HG02642 (cell line): ENCODE measurements at regions not wholly inside any gene's neighbourhood (a gene's known extent, or its start where the extent isn't known, plus 50 kb on each side); places are given as distances from the start of the nearest gene placed in this dataset.
A peak's percentile ranks its signal among the peaks of the same experiment; 100 is the strongest.

ENCODE experiments used
- ATAC-seq: cut with Tn5 transposase; IDR thresholded peaks from one replicate; pipeline ENCODE4 v1.9.1; 2021; ENCODE audit warnings: mild to moderate bottlenecking; ENCODE audit not compliant: unreplicated experiment, poor library complexity

DNA sequence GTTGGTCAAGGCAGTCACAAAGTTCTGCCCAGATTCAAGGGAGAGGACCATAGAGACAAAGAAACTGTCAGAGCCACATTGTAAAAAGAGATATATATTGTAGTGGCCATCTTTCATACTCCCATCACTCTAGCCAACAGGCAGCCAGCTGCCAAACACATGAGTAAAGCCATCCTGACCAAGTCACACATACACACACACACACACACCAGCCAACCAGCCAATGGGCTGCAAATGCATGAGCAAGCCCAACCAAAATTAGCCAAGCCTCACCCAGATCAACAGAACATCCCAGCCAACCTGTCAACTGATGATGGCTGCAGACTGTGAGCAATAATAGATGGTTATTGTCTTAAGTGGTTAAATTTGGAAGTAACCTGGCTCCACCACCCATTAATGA, 120.7 kb downstream of the SEC16B start:
- ATAC-seq, result no peak

DNA sequence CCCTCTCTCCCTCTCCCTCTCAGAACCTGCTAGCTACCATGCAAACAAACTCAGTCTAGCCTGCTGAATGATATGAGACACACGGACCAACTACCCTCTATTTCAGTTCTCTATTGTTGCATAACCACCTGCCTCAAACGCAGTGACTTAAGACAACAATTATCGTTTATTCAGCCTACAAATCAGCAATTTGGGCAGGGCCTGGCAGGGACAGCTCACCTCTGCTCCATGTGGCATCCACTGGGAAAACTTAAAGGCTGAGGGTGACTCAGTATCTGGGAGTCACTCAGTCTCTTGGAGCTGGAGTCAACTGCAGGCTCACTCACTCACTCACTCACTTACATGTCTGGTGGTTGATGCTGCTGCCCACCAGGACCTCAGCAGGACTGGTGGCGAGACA, 121.3 kb downstream of the SEC16B start:
- ATAC-seq, result no peak

DNA sequence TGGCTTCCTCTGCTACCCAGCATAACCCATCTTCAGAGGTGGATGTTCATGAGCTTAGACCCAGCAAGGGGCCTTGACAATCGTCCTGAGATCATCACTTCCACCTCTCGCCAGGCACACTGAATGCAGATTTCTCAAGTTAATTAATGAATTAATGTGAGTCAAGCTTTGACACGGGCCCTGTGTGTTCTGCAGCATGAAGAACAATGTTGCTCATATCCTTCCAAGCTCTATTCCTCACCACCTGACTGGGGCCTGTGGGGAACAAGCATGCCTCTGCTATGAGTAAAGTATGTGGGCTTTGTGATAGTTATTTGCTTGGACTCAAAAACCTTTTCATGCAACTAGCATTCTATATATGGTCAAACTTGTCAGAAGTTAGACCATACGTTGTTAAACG, 122.0 kb downstream of the SEC16B start:
- no peak for ATAC-seq

DNA sequence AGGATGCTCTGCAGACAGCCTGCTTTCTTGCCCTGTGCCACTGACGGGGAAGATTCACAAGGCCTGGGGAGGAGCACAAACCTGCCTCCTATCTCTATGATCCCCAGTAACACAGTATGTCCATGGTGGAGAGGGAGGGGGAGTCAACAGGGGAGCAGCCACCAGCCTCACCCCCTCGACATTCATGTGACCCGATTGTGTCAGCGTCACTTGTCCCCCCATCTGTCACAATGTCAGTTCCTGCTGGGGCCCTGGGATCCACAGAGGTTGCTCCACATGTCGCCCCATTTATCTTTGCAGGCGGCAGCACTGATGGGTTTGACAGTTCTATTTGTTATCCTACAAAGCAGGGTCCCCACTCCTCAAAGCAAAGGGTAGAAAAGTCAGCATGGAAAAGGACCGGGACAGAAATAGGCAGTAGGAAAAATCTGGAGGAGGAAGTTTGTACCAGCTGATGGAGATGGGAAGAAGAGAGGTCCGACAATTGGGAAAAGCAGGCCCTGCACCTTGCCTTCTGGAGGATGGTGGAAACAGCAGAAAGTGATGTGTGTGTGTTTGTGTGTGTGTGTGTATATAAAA, 130.9 kb downstream of the SEC16B start:
- no peak for ATAC-seq

DNA sequence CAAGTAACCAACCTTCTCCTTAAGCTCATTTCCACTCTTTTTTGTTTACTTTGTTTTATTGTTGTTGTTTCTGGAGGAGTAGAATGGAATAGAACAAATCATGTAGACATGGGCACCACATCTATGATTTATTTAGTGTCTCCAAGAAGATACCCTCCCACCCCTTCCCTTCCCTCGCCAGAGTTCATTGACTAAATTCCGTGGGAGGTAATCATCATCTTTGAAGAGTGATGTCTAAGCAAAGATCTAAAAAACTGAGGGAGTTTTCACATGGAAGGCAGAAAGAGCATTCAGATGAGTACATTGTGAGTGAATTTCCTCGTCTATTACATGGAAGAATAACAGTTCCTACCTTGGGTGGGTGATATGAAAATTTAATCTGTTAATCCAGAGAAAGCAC, 136.2 kb downstream of the SEC16B start:
- ATAC-seq, result no peak

GRCh38 chr1:177830531-177831135, 139.2 kb downstream of the SEC16B start:
- no peak for ATAC-seq

DNA sequence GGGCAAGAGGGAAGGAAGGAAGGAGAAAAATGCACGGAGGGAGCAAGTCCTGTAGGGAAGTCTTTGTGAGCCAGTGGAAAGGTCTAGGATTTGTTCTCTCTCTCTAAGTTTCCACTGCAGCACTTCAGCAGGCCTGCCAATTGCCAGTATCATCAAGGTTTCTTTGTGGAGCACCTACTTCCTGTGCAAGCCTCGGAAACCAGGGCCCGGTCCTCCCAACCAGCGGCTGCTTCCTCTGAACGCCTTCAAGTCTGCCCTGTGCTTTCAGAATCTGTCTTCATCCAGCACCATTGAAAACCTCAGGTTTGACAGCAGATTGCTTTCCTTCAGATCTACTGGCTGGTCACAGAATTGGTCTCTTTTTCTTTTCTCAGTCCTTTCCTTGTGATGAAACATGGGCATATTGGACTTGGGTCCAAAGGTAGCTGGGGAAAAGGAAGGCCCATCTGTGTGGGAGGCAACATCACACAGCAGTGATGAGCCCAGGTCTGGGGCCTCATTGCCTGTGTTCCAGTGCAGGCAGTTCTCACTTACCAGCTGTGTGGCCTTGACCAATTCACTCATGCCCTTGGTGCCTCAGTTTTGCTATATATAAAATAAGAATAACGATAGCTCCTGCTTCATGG, 144.5 kb downstream of the SEC16B start:
- peak; percentile 55 for ATAC-seq

DNA sequence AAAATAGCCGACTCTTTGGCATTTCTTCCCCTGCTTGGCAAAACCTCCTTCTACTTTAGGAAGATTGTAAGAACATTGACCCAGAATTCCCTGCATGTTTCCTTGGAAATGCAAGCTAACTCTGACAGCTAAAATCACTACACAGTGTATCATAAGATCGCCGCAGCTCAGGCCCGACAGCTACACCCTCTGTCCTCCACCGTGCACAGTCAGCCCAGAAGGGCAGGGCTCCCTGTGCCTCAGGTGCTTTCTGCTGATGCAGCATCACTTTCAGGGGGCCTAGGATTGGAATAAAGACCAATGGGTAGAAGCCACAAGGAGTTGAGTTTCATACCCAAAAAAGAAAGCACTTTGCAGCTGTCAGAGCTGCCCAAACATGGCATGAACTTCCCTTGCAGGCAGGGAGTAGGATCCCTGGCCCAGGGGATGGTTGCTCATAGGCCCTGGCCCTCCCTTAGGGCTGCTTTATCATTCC, 145.3 kb downstream of the SEC16B start:
- peak; percentile 57 for ATAC-seq

DNA sequence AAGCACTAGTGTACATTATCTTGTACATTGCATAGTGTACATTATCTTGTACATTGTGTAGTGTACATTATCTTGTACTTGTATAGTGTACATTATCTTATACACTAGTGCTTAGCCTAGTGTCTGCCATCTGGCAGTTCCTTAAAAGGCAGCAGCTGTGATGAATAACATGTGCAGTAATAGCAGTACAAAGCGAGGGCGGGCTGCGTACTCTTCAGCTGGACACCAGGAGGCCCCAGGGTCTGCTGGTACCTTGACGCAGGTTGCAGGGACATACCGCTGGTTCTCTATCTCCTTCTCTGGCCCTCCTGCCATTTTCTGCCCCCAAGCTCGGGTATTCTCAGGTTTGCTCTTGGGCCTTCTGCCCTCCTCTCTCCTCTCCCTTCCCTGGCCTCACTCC, 149.6 kb downstream of the SEC16B start:
- ATAC-seq, result no peak

DNA sequence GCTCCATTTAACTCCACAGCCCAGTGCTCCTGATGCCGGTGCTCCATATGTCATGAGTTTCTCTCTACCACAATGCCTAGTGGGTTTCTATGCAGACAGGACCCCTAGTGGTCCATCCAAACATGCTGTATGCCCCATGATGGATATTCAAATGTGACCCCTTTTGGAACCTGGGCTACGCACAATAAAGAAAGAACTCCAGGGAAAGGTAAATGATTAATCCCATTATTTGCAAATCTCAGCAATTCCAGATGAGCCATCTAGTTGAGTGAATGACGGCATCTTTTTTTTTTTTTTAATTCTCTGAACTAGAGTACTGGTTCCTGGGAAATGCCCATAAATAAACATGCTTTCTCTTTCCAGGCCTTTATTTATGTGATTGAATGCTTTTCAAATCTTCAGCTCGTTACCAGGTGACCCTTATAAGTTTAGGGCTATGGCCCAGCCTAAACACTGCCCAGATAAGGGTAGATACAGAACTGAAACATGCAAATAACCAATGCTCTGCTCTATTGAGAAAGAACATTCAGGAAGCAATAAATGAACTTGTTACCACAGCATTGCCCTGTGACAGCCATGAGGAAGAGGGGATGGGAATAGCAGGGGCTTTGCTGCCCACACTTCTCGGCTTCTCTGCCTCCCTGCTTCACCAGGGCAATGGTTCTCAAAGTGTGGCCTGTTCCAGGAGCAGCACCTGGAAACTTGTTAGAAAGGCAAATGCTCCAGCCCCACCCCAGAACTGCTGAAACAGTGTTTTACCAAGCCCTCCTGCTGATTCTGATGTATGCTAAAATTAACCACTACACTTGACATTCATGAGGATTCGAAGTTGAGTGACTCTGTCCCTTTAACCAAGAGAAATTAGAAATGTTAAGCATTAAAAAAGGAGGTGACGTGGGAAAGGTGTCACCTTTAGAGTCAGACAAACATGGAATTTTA, 151.7 kb downstream of the SEC16B start:
- ATAC-seq, result peak; percentile 97

GRCh38 chr1:177812650-177813049, 157.2 kb downstream of the SEC16B start:
- no peak for ATAC-seq

DNA sequence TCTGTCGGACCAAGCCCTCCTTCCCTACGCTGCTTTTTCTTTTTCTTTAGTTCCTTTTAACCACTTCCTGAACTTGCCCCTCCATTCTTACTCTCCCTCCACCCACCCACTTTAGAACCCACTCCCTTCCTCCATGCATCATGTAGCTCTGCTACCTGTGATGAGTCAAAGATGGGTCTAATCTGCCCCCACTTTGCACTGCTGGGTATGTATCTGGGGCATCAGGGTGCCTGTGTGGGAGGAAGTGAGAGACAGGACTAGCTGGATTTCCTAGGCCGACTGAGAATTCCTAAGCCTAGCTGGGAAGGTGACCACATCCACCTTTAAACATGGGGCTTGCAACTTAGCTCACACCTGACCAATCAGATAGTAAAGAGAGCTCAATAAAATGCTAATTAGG, 157.7 kb downstream of the SEC16B start:
- no peak for ATAC-seq

- ATAC-seq, result no peak
These were observed 158.4 kb downstream of the SEC16B start for GRCh38 chr1:177811429-177811828.

GRCh38 chr1:177809819-177810218, 160.0 kb downstream of the SEC16B start:
- ATAC-seq, result peak; percentile 91

DNA sequence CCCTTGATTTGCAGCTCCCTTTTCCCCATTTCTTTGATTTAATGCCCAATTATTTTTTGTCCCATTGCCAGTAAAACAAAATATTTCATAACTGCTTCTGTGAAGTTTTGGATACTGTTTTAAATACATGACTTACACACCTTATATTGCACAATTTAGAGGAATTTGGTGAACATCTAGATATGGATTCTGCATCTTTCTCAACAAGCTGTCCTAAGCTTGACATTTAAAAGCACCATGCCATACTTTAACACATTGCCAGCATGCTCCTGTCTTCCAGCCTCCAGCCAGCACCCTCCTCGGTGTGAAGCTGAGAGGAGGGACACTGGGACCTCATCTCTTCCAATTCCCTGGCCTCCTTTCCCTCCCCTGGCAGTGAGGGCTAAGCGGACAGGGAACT, 167.6 kb downstream of the SEC16B start:
- ATAC-seq, result no peak

DNA sequence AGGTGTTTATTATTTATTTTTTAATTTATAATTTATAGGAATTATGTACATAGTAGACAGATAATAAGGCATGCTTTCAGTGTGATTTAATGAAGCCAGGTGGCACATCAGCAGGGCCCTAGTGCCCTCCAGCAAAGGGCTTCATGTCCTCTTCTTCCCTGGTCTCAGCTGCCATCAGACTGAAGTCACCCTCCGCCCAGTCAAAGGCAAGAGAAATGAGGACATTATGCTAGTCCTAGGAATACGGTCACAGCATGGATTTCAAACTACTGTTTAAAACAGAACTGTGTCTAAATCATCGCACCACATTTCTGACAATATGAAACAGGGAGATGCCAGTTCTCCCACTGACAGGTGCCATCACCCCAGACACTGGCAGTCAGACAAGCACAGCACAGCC, 168.1 kb downstream of the SEC16B start:
- no peak for ATAC-seq

DNA sequence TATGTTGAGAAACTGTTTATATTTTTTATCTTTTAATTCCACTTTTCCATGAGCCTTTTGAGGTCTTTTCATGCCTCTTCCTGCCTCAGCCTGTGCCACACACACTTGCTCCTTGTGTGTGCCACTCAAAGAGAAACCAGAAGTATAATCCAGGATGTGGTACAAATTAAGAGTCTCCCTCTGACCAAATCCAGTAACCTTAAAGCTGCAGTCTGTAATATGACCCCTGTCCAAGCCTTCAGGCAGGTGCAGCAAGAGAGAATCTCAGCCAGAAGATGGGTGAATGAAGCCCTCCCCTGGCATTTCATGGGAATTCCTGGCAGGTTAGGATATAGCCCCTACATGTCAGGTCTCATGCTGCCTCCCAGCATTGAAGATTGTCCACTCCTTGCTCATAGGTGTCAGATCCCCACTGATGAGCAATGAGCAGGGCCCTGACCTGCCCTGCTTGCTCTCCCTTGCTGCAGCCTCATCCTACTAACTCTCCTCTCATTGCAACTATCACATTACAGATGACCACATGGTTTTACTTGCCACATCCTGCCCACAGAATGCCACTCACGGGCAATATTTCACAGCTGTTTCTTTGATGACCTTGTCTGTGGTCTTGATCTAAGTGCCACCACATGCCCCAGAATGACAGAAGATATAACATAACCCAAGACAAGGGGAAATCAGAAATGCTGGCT, 169.3 kb downstream of the SEC16B start:
- ATAC-seq, result peak; percentile 81

GRCh38 chr1:177799746-177800145, 170.1 kb downstream of the SEC16B start:
- ATAC-seq, result no peak

GRCh38 chr1:177798614-177799013, 171.2 kb downstream of the SEC16B start:
- ATAC-seq, result peak; percentile 36

GRCh38 chr1:177796561-177796960, 173.3 kb downstream of the SEC16B start:
- no peak for ATAC-seq
